ENCODE measurements at regions not wholly inside any gene's neighbourhood (a gene's known extent, or its start where the extent isn't known, plus 50 kb on each side); places are given as distances from the start of the nearest gene placed in this dataset.

GRCh38 chr20:52800734-52801627, 171.2 kb upstream of the TSHZ2 start:
- TF ChIP-seq EZH2phosphoT487 (IDR thresholded peaks at IDR 0.05; ENCODE audit: low read length) (no peak), EZH2 (optimal IDR thresholded peaks at IDR 0.05; ENCODE audit: low read depth, low read length) (no peak), CTCF (IDR thresholded peaks at IDR 0.05; ENCODE audit: low read length) (no peak)

All from MM.1S (cell line).